ENCODE measurements at regions not wholly inside any gene's neighbourhood (a gene's known extent, or its start where the extent isn't known, plus 50 kb on each side); places are given as distances from the start of the nearest gene placed in this dataset.
"Not testable (repeated sequence)": the region's sequence is repeated elsewhere in the genome, so short reads cannot be mapped to it uniquely, and the experiment has no call there.

DNA sequence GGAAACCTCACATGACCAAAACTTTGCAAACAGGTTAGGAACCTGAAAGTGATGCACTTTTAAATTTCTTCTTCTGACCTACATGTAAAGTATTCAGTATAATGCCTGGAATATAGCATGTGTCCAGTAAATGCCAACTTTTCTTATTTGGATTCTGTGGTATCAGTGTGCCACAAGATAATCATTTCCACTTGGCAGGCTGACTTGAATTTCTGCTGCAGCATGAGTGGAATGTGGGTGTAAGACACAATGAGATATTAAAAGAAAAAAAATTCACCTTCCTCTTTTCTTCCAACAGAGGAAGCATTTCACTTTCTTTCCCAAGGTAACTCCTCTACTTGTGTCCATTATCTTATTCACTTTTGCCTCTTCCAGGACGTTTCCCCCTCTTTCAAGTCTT, 141.9 kb upstream of the PRKD1 start:
- no peak for DNase-seq (ENCODE audit: low read depth in 2 of 2)

DNA sequence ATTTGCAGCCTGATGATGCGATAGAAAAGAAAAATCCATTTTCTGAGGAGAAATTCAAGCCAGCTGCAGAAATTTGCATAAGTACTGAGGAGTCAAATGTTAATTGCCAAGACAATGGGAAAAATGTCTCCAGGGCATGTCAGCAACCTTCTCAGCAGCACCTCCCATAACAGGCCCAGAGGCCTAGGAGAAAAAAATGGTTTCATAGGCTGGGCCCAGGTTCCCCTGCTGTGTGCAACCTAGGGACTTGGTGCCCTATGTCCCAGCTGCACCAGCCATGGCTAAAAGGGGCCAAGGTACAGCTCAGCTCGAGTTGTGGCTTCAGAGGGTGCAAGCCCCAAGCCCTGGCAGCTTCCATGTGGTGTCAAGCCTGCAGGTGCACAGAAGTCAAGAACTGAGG, 144.8 kb upstream of the PRKD1 start:
- not testable (repeated sequence) for DNase-seq (ENCODE audit: low read depth in 2 of 2)

DNA sequence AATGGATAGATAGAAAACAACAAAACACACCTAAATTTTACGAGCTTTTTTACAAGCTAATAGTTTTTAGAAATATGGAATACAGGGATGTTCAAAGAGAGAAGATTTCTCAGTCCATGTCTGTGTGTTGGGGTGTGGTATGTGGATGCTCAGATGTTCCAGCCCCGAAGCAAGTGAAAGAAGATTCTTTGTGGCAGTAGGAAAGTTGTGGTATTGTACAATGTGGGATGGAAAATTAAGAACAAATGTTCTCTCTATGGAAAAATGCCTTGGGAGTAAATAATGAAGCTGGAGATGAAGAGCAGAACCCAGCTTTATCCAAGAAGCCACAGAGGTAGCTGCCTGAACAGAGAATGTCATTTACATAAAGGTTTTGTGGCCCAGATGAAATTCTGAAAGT, 150.3 kb upstream of the PRKD1 start:
- no peak for DNase-seq (ENCODE audit: low read depth in 2 of 2)

DNA sequence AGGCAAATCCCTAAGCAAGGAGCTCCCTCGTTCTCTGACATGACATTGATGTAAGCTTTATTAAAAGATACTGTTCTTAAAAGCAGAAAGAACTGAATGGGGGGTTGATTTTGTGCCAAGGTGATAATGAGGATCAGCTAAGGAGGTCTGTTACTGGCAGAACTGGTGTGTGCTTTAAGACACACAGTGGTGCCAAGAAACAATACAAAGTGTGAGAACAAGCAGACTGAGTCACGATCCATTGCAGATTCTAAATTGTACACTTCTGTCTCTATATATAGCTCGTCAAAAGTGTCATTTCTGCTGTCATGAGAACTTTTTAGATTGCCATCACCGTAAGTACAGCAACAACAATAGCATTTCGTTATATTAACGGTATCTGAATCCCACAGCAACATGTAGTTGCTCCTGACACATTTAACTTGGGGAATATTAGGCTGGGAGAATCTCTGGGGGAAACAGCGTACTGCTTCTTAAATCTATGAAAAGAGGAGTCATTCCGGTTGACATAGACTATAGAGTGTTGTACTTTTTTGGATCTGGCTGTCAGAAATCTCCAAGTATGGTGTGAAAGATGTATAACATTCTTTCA, 151.3 kb upstream of the PRKD1 start:
- no peak for DNase-seq (ENCODE audit: low read depth in 2 of 2)

DNA sequence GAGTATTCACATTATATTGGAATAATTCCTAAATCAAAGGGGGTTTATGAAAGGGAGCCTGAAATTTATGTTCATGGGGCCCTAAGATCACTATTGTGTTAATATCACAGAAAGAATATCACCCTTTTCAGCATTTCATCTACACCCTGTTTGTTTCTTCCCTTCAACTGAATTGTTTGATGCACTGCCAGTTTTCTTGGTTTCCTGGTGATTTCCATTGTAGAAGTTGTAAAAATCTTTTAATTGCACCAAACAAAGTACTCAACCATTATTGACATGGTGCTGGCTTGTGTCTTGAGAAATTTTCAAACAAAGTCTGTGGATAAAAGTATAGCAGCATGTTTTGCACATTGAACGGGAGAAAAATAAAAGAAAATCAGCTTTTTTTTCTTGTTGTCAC, 154.8 kb upstream of the PRKD1 start:
- DNase-seq (ENCODE audit: low read depth in 2 of 2): no peak

DNA sequence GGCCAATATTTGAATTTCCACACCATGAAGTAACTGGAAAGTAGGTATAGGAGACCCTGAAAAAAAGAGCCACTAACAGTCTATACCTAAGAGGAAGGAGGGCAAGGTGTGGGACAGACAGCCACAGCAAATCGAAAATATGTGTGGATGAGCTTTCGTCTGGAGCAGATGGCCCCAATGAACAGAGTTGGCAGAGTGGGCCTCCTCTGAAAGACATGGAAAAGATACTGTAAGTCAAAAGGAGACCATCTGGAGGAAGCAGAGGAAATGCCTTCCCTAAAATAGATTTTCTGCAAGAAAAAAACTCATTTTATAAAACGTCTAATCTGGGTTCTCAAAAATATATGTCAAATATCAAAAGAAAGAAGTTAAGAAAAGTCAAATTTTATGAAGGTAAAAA, 157.2 kb upstream of the PRKD1 start:
- DNase-seq (ENCODE audit: low read depth in 2 of 2): no peak

DNA sequence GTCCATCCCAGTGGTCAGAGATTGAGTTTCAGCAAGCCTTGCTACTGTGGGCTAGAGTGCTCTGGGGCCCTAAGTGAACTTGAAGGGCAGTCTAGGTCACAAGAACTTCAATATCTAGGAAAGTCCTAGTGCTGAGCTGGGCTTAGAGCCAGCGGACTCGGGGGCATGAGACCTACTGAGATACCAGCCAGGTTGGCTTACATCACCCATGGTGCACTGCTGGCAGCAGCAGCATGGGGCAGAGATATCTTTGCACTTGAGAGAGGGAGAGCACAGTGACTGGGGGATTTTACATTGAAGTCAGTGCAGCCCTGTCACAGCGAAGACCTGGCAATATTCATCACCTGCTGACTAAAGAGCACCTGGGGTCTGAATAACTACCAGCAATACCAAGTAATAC, 158.3 kb upstream of the PRKD1 start:
- DNase-seq (ENCODE audit: low read depth in 2 of 2): no peak

DNA sequence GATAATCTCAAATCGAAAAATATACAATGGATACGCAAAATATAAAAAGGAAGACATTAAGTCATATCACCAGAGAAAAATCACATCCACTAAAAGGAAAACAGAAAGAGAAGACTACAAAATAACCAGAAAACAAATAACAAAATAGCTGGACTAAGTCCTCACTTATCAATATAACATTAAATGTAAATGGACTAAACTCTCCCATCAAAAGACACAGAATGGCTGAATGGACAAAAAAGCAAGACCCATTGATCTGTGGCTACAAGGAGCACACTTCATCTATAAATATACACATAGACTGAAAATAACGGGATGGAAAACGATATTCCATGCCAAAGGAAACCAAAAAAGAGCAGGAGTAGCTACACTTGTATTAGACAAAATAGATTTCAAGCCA, 161.0 kb upstream of the PRKD1 start:
- DNase-seq (ENCODE audit: low read depth in 2 of 2): no peak

DNA sequence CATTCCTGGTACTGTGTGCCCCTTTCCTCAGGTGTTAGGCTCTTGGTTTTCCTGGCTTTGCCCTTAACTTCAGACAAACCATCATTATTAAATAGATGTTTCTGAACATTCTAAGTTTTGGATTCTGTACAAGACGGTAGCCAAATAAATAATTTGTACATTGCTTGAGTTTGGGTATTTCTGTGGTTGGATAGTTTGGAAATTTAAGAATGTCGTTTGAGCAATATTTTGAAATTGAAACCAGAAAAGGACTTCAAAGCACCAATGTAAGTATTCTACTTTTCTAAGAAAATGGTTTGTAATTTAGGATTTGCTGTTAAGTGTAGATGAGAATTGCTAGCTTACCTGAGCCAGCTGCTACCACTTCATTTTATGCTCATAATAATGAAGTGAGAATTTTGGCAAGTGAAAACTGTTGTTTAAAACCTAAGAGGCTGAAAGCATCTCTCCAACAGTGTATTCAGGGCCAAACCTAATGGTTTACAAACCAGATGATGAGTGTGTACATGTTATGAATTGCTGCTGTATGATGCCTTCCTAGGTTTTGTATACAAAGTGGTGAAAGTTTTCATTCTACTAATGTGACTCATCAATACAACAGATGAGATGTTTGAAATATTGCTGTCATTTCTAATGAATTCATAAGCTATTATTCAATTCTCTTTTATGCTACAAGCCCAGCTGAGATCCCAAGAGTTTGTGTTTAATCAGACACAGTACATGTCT, 181.5 kb upstream of the PRKD1 start:
- DNase-seq (ENCODE audit: low read depth in 2 of 2): no peak

DNA sequence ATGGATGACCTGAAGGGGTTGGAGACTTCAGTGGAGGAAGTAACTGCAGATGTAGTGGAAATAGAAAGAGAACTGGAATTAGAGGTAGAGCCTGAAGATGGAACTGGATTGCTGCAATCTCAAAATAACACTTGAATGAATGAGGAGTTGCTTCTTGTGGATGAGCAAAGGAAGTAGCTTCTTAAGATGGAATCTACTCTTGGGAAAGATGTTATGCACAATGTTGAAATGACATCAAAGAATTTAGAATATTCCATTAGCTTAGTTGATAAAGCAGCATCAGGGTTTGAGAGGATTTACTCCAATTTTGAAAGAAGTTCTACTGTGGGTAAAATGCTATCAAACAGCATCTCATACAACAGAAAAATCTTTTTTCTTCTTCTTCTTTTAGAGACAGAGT, 186.4 kb upstream of the PRKD1 start:
- no peak for DNase-seq (ENCODE audit: low read depth in 2 of 2)

DNA sequence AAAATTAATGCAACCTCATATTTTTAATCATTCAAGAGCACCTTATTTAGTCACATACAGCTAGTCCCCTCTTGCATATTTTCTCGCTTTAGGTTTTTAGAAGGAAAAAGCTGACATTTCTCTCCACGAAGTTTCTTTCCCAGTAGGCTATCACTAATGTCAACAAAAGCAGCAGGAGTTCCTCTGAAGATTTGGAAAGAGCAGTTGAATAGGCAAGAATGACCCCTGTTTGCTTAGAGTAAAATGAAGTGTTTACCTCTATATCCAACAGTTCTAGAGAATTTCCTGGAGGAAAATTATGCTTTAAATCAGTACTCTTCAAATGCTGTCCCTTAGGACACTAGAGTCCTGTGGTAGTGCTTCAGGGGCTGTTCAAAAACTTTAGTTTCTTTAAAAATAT, 188.1 kb upstream of the PRKD1 start:
- DNase-seq (ENCODE audit: low read depth in 2 of 2): no peak

DNA sequence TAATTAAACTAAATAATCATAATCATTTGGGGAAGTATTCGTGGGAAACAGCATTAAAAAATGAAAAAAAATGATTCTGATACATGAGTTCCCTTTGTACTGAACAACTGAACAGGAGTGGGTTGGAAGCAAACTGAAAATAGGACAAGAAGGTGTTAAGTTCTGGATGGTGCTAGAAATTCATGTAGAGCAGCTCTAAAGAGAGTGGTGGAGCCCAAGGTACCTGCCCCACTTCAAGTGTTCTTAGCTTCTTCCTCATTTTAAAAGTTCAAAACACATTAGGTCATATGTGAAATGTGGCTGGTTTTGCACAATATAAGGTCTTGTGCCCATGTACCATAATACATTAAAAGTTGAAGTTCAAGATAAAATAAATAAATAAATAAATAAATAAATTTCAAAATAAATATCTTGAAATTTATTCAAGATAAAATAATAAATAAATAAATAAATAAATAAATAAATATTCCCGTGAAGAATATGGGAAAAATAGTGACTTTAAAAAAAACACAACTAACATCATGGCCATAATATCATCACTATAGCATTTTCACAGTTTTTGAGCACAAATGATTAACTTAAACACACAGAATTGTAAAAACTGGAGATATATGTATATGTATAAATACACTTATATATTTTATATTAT, 191.5 kb upstream of the PRKD1 start:
- DNase-seq (ENCODE audit: low read depth in 2 of 2): no peak

DNA sequence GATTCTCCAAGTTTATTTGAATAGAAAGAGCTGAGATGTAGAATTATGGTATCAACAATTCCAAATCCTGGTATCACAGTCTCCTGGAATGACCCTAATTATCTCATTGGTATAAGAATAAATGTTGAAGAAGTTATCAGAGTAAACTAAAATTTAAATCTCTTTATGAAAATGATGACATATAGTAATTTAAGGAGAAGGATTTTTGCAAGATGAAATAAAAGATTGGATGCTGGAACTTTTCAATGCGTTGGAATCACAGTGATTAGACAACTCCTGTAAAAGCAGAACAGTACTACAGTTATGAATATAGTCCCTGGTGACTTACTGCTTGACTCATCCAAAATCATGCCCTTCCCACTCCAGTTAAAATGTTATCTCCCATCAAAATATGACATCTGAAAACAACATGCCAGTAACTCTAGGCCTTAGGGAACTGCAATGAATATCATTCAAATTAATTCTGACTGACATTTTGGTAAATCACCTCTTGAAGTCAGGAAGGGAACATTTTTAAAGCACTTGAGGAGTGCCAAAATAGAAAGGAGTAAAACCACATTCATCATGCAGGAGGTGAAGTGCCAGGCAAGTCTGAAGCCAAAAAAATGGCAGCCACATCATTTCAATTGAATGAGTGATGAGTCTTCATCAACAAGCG, 197.8 kb upstream of the PRKD1 start:
- DNase-seq (ENCODE audit: low read depth in 2 of 2): no peak

DNA sequence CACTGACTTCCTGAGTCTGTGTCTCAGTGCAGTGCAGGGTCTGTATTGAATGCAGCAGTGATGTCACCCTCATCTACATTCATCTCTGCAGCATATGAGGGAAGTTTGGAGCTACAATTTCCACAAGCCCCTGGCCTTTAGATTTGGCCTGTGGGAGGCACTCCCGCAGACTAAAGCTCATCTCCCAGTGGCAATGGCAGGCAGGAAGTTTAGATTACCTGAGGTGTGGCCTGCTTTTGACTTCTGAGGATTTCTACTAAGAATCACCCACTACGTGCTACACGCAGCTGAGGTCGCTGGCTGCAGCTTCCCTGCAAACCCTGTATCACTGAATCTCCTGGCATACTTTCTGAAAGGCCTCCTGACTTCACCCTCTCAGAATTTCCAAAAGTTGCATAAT, 202.2 kb upstream of the PRKD1 start:
- DNase-seq (ENCODE audit: low read depth in 2 of 2): no peak

DNA sequence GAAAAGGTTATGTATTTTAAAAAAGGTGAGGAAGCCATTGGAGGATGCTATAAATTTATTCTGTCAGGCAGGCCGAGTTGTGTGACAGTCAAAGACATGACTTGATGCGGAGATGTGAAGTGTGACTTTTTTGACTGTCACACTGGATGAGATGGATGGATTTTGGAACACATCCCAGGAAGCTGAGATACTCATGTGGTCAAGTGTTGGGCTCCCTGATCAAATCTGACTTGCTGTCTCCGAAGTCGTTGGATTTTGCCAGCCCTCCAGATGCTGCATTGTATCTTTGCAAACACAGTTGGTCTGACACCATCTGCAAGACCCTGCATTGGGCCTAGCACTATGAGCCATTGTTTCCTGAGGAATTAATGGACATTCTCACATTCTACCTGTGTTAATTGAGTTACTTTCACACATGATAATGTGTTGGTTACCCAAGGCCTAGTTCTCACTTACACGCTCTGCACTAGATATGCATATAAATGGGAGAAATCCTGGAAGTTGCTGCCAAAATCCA, 204.0 kb upstream of the PRKD1 start:
- DNase-seq (ENCODE audit: low read depth in 2 of 2): no peak

DNA sequence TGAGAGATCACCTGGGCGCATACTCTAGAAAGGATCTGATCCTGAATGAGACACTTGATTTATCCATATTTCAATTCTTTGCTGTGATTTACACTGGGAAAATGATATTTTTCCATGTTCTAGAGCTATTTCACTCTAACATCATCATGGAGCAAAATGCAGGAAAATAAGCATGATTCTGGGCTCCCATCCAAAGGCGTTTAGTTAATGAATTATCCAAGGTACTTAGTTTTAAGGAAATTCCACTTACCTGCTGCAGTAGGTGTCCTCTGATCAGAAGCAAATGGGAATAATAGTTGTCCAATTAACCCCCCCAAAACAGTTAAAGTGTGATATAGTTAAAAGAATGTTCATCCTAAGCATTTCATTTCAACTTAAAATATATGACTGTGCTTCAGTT, 204.5 kb upstream of the PRKD1 start:
- no peak for DNase-seq (ENCODE audit: low read depth in 2 of 2)

DNA sequence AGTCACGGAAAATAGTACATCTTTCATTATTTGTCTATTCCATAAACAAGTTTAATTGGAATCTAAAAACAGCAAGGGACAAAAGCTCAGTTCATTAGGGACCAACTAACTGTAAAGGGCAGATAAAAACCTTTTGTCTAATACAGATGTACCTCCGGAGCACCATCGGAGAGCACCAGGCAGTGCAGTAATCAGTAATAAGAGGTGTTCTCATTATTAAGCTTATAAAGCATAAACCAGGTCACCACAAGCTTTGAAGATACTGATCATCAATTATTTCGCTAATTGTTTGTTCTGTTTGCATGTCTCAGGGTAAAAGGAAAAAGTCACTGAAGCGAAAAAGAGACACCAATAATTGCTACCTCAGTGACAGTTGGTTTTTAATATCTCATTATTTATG, 207.3 kb upstream of the PRKD1 start:
- DNase-seq (ENCODE audit: low read depth in 2 of 2): no peak

DNA sequence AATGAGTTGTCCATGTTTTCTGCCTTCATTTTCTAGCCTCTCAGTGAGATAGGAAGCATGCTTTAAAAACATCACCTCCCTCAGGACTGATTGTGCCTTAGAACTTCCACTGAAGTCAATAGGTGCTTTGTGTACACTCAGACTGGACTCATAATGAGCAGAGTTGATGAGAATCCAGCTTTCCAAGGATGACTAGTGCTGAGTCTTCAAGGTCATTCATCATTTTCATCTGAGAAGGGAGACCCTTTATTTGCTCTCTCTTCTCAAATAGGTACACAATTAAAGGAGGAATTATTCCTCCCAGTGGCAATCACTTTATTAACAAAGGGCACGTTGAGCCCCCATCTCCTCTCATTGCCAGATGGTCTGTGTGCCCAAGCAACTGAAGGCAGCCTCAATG, 210.9 kb upstream of the PRKD1 start:
- no peak for DNase-seq (ENCODE audit: low read depth in 2 of 2)

DNA sequence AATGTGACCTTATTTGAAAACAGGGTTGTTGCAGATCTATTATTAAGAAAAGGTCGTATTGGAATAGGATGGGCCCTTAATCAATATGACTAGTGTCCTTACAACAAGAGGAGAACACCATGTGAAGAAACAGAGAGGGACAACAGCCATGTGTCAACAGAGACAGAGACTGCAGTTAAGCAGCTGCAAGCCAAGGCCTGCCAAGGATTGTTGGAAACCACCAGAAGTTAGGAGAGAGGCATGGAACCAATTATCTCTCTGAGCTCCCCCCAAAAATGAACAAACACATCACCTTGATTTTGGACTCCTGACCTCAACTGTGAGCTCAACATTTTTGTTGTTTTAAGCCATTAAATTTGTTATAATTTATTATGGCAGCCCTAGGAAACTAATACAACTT, 214.6 kb upstream of the PRKD1 start:
- no peak for DNase-seq (ENCODE audit: low read depth in 2 of 2)

DNA sequence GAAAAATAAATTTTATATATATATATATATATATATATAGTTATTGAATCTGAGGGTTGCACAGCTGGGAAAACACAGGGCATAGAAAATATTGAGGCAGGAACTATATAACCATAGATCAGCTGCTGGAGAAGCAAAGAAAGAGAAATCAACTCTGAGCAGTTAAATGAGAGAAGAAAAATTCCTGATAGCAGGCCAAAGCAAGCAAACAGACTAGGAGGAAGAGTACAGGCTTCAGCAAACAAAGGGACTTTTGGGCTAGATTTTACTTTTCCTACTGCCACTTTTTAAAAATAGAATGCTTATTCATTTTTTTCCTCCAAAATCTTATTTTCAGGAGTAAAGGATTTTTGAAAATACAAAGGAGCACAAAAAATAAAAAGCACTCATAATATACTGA, 216.0 kb upstream of the PRKD1 start:
- DNase-seq (ENCODE audit: low read depth in 2 of 2): no peak

DNA sequence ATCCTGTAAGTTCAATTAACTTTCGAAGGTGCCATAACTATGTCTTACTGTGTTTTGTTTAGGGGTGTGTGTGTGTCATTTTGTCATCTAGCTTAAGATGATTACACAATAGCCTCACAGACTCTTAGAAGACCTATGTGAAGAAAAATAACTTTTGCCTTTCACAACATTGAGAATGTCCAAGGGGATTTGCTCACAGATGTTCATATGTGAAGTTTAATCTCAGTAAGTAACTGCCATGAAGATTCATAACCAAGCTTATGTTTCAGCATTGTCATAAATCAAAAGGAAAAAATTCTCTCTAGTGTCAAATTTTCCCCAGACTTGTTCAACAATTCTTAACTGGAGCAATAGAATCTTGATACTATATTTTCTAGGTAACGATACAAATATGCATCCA, 226.1 kb upstream of the PRKD1 start:
- DNase-seq (ENCODE audit: low read depth in 2 of 2): no peak

DNA sequence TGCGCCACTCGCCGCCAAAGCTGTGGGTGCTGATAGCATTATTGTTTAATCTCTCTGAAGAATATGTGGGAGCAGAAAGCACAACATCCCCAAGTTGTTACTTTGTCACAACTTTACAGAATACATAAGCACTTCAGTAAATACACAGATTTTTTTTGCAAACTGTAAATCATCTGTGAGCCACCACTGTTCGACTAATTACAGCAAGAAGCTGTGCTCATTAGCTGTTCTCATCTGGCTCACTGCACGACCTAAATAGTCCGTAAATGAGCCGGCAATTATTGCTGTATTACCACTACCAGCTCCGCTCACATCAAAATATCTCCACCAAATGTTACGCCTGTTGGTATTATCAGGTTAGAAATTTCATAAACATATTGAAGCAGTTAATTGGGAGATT, 228.9 kb upstream of the PRKD1 start:
- DNase-seq (ENCODE audit: low read depth in 2 of 2): no peak

DNA sequence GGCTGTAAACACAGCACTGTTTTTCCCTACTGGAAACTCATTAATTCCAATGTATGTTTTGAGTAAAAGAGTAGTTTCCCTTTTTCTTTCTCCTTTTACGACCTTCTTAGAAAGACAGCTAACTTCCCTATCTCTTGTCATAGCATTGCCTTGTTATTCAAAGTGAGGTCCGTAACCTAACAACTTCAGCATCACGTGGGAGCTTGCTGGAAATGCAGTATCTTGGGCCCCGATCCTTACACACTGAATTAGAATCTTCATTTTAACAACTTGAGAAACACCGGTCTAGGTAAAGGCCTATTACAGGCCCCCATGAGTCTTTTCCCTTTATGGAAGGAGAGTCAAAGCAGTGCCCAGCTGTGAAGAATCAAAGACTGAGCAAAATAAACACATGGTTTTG, 230.7 kb upstream of the PRKD1 start:
- DNase-seq (ENCODE audit: low read depth in 2 of 2): no peak

Data from stimulated activated CD8-positive, alpha-beta memory T cell treated with anti-CD3 and anti-CD28 coated beads, Interleukin-2, amount 100 ng/mL, for 1 hour (primary cell).